H1 (cell line): ENCODE measurements at regions not wholly inside any gene's neighbourhood (a gene's known extent, or its start where the extent isn't known, plus 50 kb on each side); places are given as distances from the start of the nearest gene placed in this dataset.

Experiments
- CTCF ChIA-PET: fragments of 300-600 bp; sonication (Branson Sonifier 250); formaldehyde crosslinking; loops from one replicate; lab custom pipeline; 2021; ENCODE audit not compliant: partially characterized antibody; lab: Charles Lee
- POLR2A ChIA-PET: fragments of 300-600 bp; sonication (Branson Sonifier 250); formaldehyde crosslinking; loops from one replicate; lab custom pipeline; 2021; ENCODE audit warnings: inconsistent platforms; ENCODE audit not compliant: partially characterized antibody; lab: Charles Lee
- DNase-seq, 2 experiments: peaks; one replicate each; pipeline versions ENCODE4 v3.0.0 to v3.0.0-alpha.2; 2010 to 2022; ENCODE audit warnings: low spot score in 2 of 2, low read depth in 1 of 2, mixed read lengths in 1 of 2
- FAIRE-seq: peaks from 2 replicates; lab custom pipeline; 2011; peaks lifted over from hg19 to GRCh38; lab: Jason Lieb, UNC
- H2AFZ ChIP-seq: 2 replicates; pipeline ENCODE4 v1.8.1; 2012; ENCODE audit warnings: low read length, inconsistent platforms
- H2AK5ac ChIP-seq: 2 replicates; pipeline ENCODE4 v1.6.1; 2013; ENCODE audit warnings: low read depth, low read length
- H2BK120ac ChIP-seq: replicated peaks from 2 replicates; pipeline ENCODE3; 2013; ENCODE audit warnings: low read depth, low read length, inconsistent platforms
- H2BK12ac ChIP-seq: 2 replicates; pipeline ENCODE4 v1.6.1; 2013; ENCODE audit warnings: low read depth, low read length
- H2BK15ac ChIP-seq: 2 replicates; pipeline ENCODE4 v1.6.1; 2013; ENCODE audit warnings: low read length
- H2BK20ac ChIP-seq: 2 replicates; pipeline ENCODE4 v1.6.1; 2013; ENCODE audit warnings: low read length
- H2BK5ac ChIP-seq: 2 replicates; pipeline ENCODE4 v1.6.1; 2013; ENCODE audit warnings: low read depth, low read length
- H3K14ac ChIP-seq: 2 replicates; pipeline ENCODE4 v1.6.1; 2013; ENCODE audit warnings: inconsistent platforms; ENCODE audit not compliant: insufficient read length
- H3K18ac ChIP-seq: 2 replicates; pipeline ENCODE4 v1.6.1; 2013; ENCODE audit warnings: low read length; ENCODE audit errors: extremely low read depth
- H3K23ac ChIP-seq: 2 replicates; pipeline ENCODE4 v1.6.1; 2013; ENCODE audit warnings: inconsistent platforms; ENCODE audit not compliant: insufficient read length
- H3K23me2 ChIP-seq: 2 replicates; pipeline ENCODE4 v1.6.1; 2013; ENCODE audit warnings: low read depth, low read length
- H3K27ac ChIP-seq: 2 replicates; pipeline ENCODE4 v1.6.1; 2011; ENCODE audit warnings: low read depth, low read length, inconsistent platforms
- H3K27me3 ChIP-seq, 4 experiments: replicated peaks in 1 of 4; 1 replicate in 1 of 4; 2 replicates in 3 of 4; pipeline versions ENCODE4 v1.6.1 to v1.8.1; 2011 to 2013; ENCODE audit warnings: low read length in 3 of 4, mild to moderate bottlenecking in 3 of 4, inconsistent platforms in 2 of 4, mixed read lengths in 2 of 4, moderate library complexity in 1 of 4; ENCODE audit not compliant: control insufficient read depth in 3 of 4, insufficient read depth in 3 of 4; ENCODE audit errors: extremely low read depth in 1 of 4
- H3K36me3 ChIP-seq, 4 experiments: 2 replicates each; pipeline versions ENCODE4 v1.6.1 to v1.8.1; 2011 to 2013; ENCODE audit warnings: mild to moderate bottlenecking in 4 of 4, low read length in 3 of 4, moderate library complexity in 2 of 4, control low read depth in 1 of 4, inconsistent platforms in 1 of 4; ENCODE audit not compliant: insufficient read depth in 4 of 4, control insufficient read depth in 2 of 4
- H3K4ac ChIP-seq: replicated peaks from 2 replicates; pipeline ENCODE3; 2013; ENCODE audit warnings: low read length, low read depth, mixed read lengths, inconsistent platforms; ENCODE audit not compliant: insufficient read length
- H3K4me1 ChIP-seq, 4 experiments: replicated peaks in 1 of 4; 1 replicate in 1 of 4; 2 replicates in 3 of 4; pipeline versions ENCODE4 v1.6.1 to v1.8.1; 2011 to 2013; ENCODE audit warnings: low read length in 3 of 4, inconsistent platforms in 2 of 4, mixed read lengths in 1 of 4; ENCODE audit not compliant: insufficient read depth in 4 of 4, control insufficient read depth in 3 of 4
- H3K4me2 ChIP-seq, 2 experiments: 2 replicates each; pipeline versions ENCODE4 v1.6.1 to v1.8.1; 2011 to 2013; ENCODE audit warnings: low read depth in 2 of 2, low read length in 2 of 2, control low read depth in 1 of 2, inconsistent platforms in 1 of 2, mild to moderate bottlenecking in 1 of 2; ENCODE audit not compliant: insufficient read depth in 1 of 2
- H3K4me3 ChIP-seq, 4 experiments: fragments of 200-600, 300-600 bp in 1 of 4; sonication (generic), shearing (Covaris generic), sonication (Bioruptor Twin) in 1 of 4; 2 replicates each; pipeline versions ENCODE4 v1.5.1 to v1.8.1; 2011 to 2016; ENCODE audit warnings: low read length in 4 of 4, low read depth in 3 of 4, control low read depth in 2 of 4, inconsistent platforms in 2 of 4, mild to moderate bottlenecking in 2 of 4, mixed read lengths in 1 of 4, moderate library complexity in 1 of 4; ENCODE audit not compliant: insufficient read depth in 2 of 4; ENCODE audit errors: extremely low read depth in 1 of 4
- H3K56ac ChIP-seq: replicated peaks from 2 replicates; pipeline ENCODE3; 2013; ENCODE audit warnings: low read depth, mild to moderate bottlenecking, mixed read lengths, low read length, inconsistent platforms; ENCODE audit not compliant: insufficient read length
- H3K79me1 ChIP-seq: 2 replicates; pipeline ENCODE4 v1.6.1; 2013; ENCODE audit warnings: low read depth, low read length, control low read depth
- H3K79me2 ChIP-seq, 2 experiments: 2 replicates each; pipeline versions ENCODE4 v1.6.1 to v1.8.1; 2012 to 2013; ENCODE audit warnings: low read length in 2 of 2, mild to moderate bottlenecking in 2 of 2, inconsistent platforms in 1 of 2; ENCODE audit not compliant: insufficient read depth in 2 of 2, control insufficient read depth in 1 of 2
- H3K9ac ChIP-seq, 4 experiments: replicated peaks in 1 of 4; 1 replicate in 1 of 4; 2 replicates in 3 of 4; pipeline versions ENCODE4 v1.6.1 to v1.8.1; 2011 to 2013; ENCODE audit warnings: low read depth in 3 of 4, low read length in 3 of 4, control low read depth in 2 of 4, mild to moderate bottlenecking in 2 of 4, moderate library complexity in 2 of 4, inconsistent platforms in 1 of 4; ENCODE audit errors: extremely low read depth in 1 of 4
- H3K9me3 ChIP-seq, 2 experiments: 2 replicates each; pipeline versions ENCODE4 v1.6.1 to v1.8.1; 2012 to 2013; ENCODE audit warnings: mild to moderate bottlenecking in 2 of 2, moderate library complexity in 2 of 2, control low read depth in 1 of 2, inconsistent platforms in 1 of 2, low read depth in 1 of 2, low read length in 1 of 2, mixed read lengths in 1 of 2; ENCODE audit not compliant: insufficient read depth in 2 of 2
- H4K20me1 ChIP-seq, 2 experiments: replicated peaks in 1 of 2; 2 replicates each; pipeline versions ENCODE3 to v1.8.1; 2011 to 2013; ENCODE audit warnings: inconsistent platforms in 2 of 2, low read length in 2 of 2, mild to moderate bottlenecking in 1 of 2; ENCODE audit not compliant: insufficient read depth in 2 of 2, control insufficient read depth in 1 of 2
- H4K5ac ChIP-seq: 2 replicates; pipeline ENCODE4 v1.6.1; 2013; ENCODE audit warnings: low read length, low read depth, mixed read lengths, inconsistent platforms; ENCODE audit not compliant: insufficient read length
- H4K8ac ChIP-seq: 2 replicates; pipeline ENCODE4 v1.8.0; 2013; ENCODE audit warnings: mild to moderate bottlenecking, moderate library complexity, low read length, inconsistent platforms; ENCODE audit not compliant: insufficient read depth; ENCODE audit errors: extremely low read depth
- H4K91ac ChIP-seq: replicated peaks from 2 replicates; pipeline ENCODE3; 2013; ENCODE audit warnings: low read length, mixed read lengths, inconsistent platforms; ENCODE audit not compliant: insufficient read length
- BACH1 ChIP-seq: IDR thresholded peaks from 2 replicates; pipeline ENCODE4 v1.6.1; 2012; ENCODE audit warnings: low read length, improper control_type of control experiment
- BRCA1 ChIP-seq: IDR thresholded peaks from 2 replicates; pipeline ENCODE4 v1.6.1; 2012; ENCODE audit warnings: low read depth, low read length, improper control_type of control experiment
- CBX8 ChIP-seq: fragments of 300-800, 300-1000 bp; sonication (generic); IDR thresholded peaks from 2 replicates; pipeline ENCODE4 v1.7.1; 2016; ENCODE audit warnings: low read depth, low read length, borderline replicate concordance
- CREB1 ChIP-seq: IDR thresholded peaks from 2 replicates; pipeline ENCODE4 v1.6.1; 2012; ENCODE audit warnings: inconsistent platforms
- CTBP2 ChIP-seq: IDR thresholded peaks from 2 replicates; pipeline ENCODE4 v1.7.0; 2011; ENCODE audit warnings: borderline replicate concordance, mild to moderate bottlenecking, moderate library complexity, mixed read lengths, low read length; ENCODE audit not compliant: insufficient read depth, insufficient read length
- FOSL1 ChIP-seq: IDR thresholded peaks from 2 replicates; pipeline ENCODE4 v1.6.1; 2011; ENCODE audit warnings: mild to moderate bottlenecking, low read depth, low read length, moderate library complexity; ENCODE audit not compliant: insufficient read depth
- GABPA ChIP-seq: IDR thresholded peaks from 2 replicates; pipeline ENCODE4 v1.6.1; 2011; ENCODE audit warnings: mild to moderate bottlenecking, low read length, moderate library complexity, borderline replicate concordance; ENCODE audit not compliant: insufficient read depth
- GTF2F1 ChIP-seq: IDR thresholded peaks from 2 replicates; pipeline ENCODE4 v1.6.1; 2012; ENCODE audit warnings: low read depth, low read length, improper control_type of control experiment, borderline replicate concordance
- HDAC6 ChIP-seq: IDR thresholded peaks from one replicate; pipeline ENCODE4 v1.7.1; 2012; ENCODE audit warnings: low read depth, mild to moderate bottlenecking, inconsistent platforms, low read length, moderate library complexity
- KDM1A ChIP-seq: fragments of 200-600, 300-600 bp; sonication (generic); IDR thresholded peaks from 2 replicates; pipeline ENCODE4 v1.7.1; 2016; ENCODE audit warnings: mild to moderate bottlenecking, low read length, borderline replicate concordance
- NANOG ChIP-seq: IDR thresholded peaks from 2 replicates; pipeline ENCODE4 v1.6.1; 2011; ENCODE audit warnings: low read length, low read depth, mild to moderate bottlenecking, inconsistent platforms; ENCODE audit not compliant: insufficient read depth, poor library complexity, severe bottlenecking
- RBBP5 ChIP-seq: IDR thresholded peaks from 2 replicates; pipeline ENCODE4 v1.7.1; 2012; ENCODE audit warnings: low read depth, mild to moderate bottlenecking, inconsistent platforms, low read length, moderate library complexity, borderline replicate concordance
- TAF1 ChIP-seq: IDR thresholded peaks from 2 replicates; pipeline ENCODE4 v1.6.1; 2011; ENCODE audit warnings: mild to moderate bottlenecking, low read depth, low read length
- TAF7 ChIP-seq: optimal IDR thresholded peaks from 2 replicates; pipeline ENCODE3; 2011; ENCODE audit warnings: low read depth, mild to moderate bottlenecking, inconsistent platforms, low read length, moderate library complexity, borderline replicate concordance
- TEAD4 ChIP-seq: IDR thresholded peaks from 2 replicates; pipeline ENCODE4 v1.6.1; 2012; ENCODE audit warnings: low read depth, low read length, inconsistent platforms, mixed read lengths
- WGBS, 2 experiments: shearing (Covaris generic) in 1 of 2; methylation state at CpG; one replicate each; pipeline versions ENCODE4 v1.1.6 to v1.1.7; 2013 to 2015; ENCODE audit warnings: low lambda C conversion rate in 2 of 2, mixed read lengths in 2 of 2, inconsistent platforms in 1 of 2, low coverage in 1 of 2, missing lambda C conversion rate in 1 of 2; ENCODE audit not compliant: insufficient replicate concordance in 2 of 2, insufficient coverage in 1 of 2, insufficient read length in 1 of 2; ENCODE audit errors: extremely low coverage in 1 of 2, missing lambda C conversion rate in 1 of 2; 5-methylcytosine and 5-hydroxymethylcytosine counted together

GRCh38 chr17:79148584-79148983, 74.0 kb downstream of the ENGASE start:
- Histone ChIP-seq H3K23ac (no peak overlapping the region), H2BK5ac (no peak overlapping the region), H3K4ac (no peak overlapping the region), H3K4me2 (no peak overlapping the region), H2BK120ac (no peak overlapping the region), H4K8ac (no peak overlapping the region; the same call in 1 of the 2 replicates), H3K56ac (no peak overlapping the region), H3K36me3 (no peaks in the 10 kb centered on the region), H4K91ac (no peak overlapping the region), H4K20me1 (peaks cover 0 to 4% of the 10 kb centered on the region in 2 experiments), H4K5ac (no peak overlapping the region), H3K4me3 (no peak overlapping the region), H2AK5ac (no peak overlapping the region), H3K23me2 (no peaks in the 10 kb centered on the region), H3K27me3 (no peaks in the 10 kb centered on the region; a peak in 1 of 7 replicates), H2AFZ (no peak overlapping the region), H3K18ac (no peak overlapping the region), H3K79me2 (no peaks in the 10 kb centered on the region), H2BK12ac (no peak overlapping the region), H3K9me3 (peaks cover 0 to 2% of the 10 kb centered on the region in 2 experiments; a peak in 1 of 4 replicates), H3K9ac (no peak overlapping the region), H3K79me1 (0 out of 2 replicates have a peak, but pooled peaks cover 2% of the 10 kb centered on the region), H2BK20ac (no peak overlapping the region), H3K27ac (no peak overlapping the region; the same call in 1 of the 2 replicates), H2BK15ac (no peak overlapping the region), H3K14ac (no peak overlapping the region), H3K4me1 (peaks cover 0 to 23% (median 13%) of the 10 kb centered on the region in 4 experiments; a peak in 5 of 7 replicates)
- no peak for FAIRE-seq
- 92% methylated on average over 8 of the region's 10 CpGs; no CpG with 5 or more reads in 1 of the 2 experiments for WGBS, 2 experiments
- ChIA-PET POLR2A (interaction anchor here (0.7 kb wide), 1 partner anchor 9 kb away, joined by 3 read pairs; no protein-coding TSS in a partner anchor), CTCF (interaction anchor here (1.1 to 1.3 kb wide), 2 partner anchors 37 to 248 kb away, joined by 3 read pairs; no protein-coding TSS in a partner anchor)
- DNase-seq, result no peak
- no peak for TF ChIP-seq HDAC6
- TF ChIP-seq RBBP5, result no peak
- no peak for TF ChIP-seq KDM1A
- TF ChIP-seq BRCA1, result no peak
- TF ChIP-seq TAF1, result no peak
- TF ChIP-seq FOSL1, result no peak
- no peak for TF ChIP-seq CREB1
- TF ChIP-seq GABPA, result no peak
- no peak for TF ChIP-seq TAF7
- no peak for TF ChIP-seq GTF2F1
- no peak for TF ChIP-seq TEAD4
- no peak for TF ChIP-seq NANOG
- no peak for TF ChIP-seq BACH1
- no peak for TF ChIP-seq CTBP2
- TF ChIP-seq CBX8, result no peak
